GM23338 (cell line): ENCODE measurements at regions not wholly inside any gene's neighbourhood (a gene's known extent, or its start where the extent isn't known, plus 50 kb on each side); places are given as distances from the start of the nearest gene placed in this dataset.

Source experiments
- CTCF ChIP-seq, 2 experiments: fragments of 200-600 bp in 1 of 2; sonication (generic) in 1 of 2; conservative IDR thresholded peaks; 2 replicates each; pipeline versions ENCODE4 v1.5.1 to v1.6.1; 2016 to 2017; ENCODE audit warnings: antibody characterized with exemption in 2 of 2, low read depth in 2 of 2, mild to moderate bottlenecking in 2 of 2, moderate library complexity in 1 of 2
- EZH2phosphoT487 ChIP-seq: fragments of 200-600 bp; sonication (generic); IDR thresholded peaks from one replicate; pipeline ENCODE4 v1.8.1; 2018; ENCODE audit warnings: antibody characterized with exemption; ENCODE audit not compliant: unreplicated experiment
- JUNB ChIP-seq: IDR thresholded peaks from one replicate; pipeline ENCODE4 v1.6.1; 2016; ENCODE audit warnings: antibody characterized with exemption; ENCODE audit not compliant: unreplicated experiment
- POLR2AphosphoS5 ChIP-seq: IDR thresholded peaks from 2 replicates; pipeline ENCODE4 v1.6.1; 2016; ENCODE audit warnings: antibody characterized with exemption, low read depth
- REST ChIP-seq: IDR thresholded peaks from one replicate; pipeline ENCODE4 v1.6.1; 2018; ENCODE audit warnings: antibody characterized with exemption; ENCODE audit not compliant: unreplicated experiment

- no peak for TF ChIP-seq JUNB
- TF ChIP-seq CTCF (conservative IDR thresholded peaks at IDR 0.05; ENCODE audit: low read depth in 2 of 2): no peak
- TF ChIP-seq POLR2AphosphoS5: no peak
- no peak for TF ChIP-seq EZH2phosphoT487
- no peak for TF ChIP-seq REST
Observed at GRCh38 chr11:131077340-131077739, 161.1 kb upstream of the SNX19 start.
